ENCODE measurements at regions not wholly inside any gene's neighbourhood (a gene's known extent, or its start where the extent isn't known, plus 50 kb on each side); places are given as distances from the start of the nearest gene placed in this dataset.
"Not testable (repeated sequence)": the region's sequence is repeated elsewhere in the genome, so short reads cannot be mapped to it uniquely, and the experiment has no call there.

DNA sequence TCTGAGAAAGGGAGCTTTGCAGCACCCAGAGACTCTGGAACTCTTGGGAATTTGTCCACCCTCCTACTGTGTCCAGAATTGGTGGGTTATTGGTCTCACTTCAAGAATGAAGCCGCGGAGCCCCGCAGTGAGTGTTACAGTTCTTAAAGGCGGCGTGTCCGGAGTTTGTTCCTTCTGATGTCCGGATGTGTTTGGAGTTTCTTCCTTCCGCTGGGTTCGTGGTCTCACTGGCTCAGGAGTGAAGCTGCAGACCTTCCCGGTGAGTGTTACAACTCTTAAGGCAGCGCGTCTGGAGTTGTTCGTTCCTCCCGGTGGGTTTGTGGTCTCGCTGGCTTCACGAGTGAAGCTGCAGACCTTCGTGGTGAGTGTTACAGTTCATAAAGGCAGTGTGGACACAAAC, 824.7 kb downstream of the LRRTM4 start:
- H3K27ac ChIP-seq; H3K4me1 ChIP-seq; DNase-seq; H3K9me3 ChIP-seq; H3K36me3 ChIP-seq (ENCODE audit: low read depth, missing control alignments); intact Hi-C loops (cut with DNase I; ENCODE audit: low total_unique reads); H3K27me3 ChIP-seq: not testable (repeated sequence)
- 65 to 67% methylated on average over 17 of the region's 17 CpGs for WGBS, 2 donors
- peak overlapping the region; percentile 24 to 31 for H3K4me3 ChIP-seq

DNA sequence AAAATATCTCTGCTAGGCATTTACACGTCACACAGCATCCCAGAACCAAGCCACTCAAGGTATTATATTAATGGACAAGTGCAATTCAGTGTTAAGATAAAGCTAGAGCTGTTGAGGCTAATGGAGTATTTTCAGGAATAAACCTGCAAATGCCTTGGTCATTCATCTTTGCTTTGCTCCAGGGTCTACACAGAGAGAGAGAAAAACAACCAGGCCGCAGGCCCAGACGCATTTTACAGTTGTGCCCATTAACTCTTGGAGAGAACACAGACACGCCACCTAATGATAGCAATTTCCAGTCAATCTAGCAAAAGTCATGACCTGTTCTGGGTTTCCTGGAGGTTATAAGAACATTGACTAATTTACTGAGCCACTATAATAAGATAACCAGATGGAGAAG, 829.3 kb downstream of the LRRTM4 start:
- Histone ChIP-seq H3K36me3 (ENCODE audit: low read depth, missing control alignments) (no peaks in the 10 kb centered on the region), H3K4me3 (no peak overlapping the region), H3K27ac (no peak overlapping the region), H3K9me3 (no peaks in the 10 kb centered on the region), H3K4me1 (no peaks in the 10 kb centered on the region), H3K27me3 (no peaks in the 10 kb centered on the region)
- WGBS, 2 donors: 70 to 72% methylated on average over 4 of the region's 4 CpGs
- intact Hi-C loops (cut with DNase I; ENCODE audit: low total_unique reads): no loop called here
- DNase-seq: no peak
- TF ChIP-seq POLR2A (IDR thresholded peaks at IDR 0.05) (no peak), CTCF (IDR thresholded peaks at IDR 0.05) (no peak)

DNA sequence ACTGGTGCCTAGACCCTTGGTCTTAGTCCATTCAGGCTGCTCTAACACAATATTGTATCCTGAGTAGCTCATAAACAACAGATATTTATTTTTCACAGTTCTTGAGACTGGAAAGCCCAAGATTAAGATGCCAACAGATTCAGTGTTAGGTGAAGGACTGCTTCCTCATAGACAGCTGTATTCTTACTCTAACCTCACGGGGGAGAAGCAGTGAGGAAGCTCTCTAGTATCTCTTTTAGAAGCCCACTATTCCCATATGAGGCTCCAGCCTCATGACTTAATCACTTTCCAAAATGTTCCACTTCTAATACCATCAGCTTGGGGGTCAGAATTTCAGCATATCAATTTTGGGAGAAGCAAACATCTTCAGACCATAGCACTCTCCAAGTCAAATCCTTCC, 833.4 kb downstream of the LRRTM4 start:
- H3K27me3 ChIP-seq: no peaks in the 10 kb centered on the region
- H3K9me3 ChIP-seq: no peaks in the 10 kb centered on the region
- H3K27ac ChIP-seq: no peak overlapping the region
- no peaks in the 10 kb centered on the region for H3K36me3 ChIP-seq (ENCODE audit: low read depth, missing control alignments)
- WGBS, 2 donors: 71 to 93% methylated on average over 1 of the region's 1 CpG
- no peak overlapping the region for H3K4me3 ChIP-seq
- intact Hi-C loops (cut with DNase I; ENCODE audit: low total_unique reads): no loop called here
- no peak for DNase-seq
- H3K4me1 ChIP-seq: no peaks in the 10 kb centered on the region
- TF ChIP-seq POLR2A (IDR thresholded peaks at IDR 0.05) (no peak), CTCF (IDR thresholded peaks at IDR 0.05) (no peak)

GRCh38 chr2:76687923-76688322, 834.3 kb downstream of the LRRTM4 start:
- no peak overlapping the region for H3K27ac ChIP-seq
- H3K27me3 ChIP-seq: no peaks in the 10 kb centered on the region
- no peaks in the 10 kb centered on the region for H3K4me1 ChIP-seq
- no peaks in the 10 kb centered on the region for H3K36me3 ChIP-seq (ENCODE audit: low read depth, missing control alignments)
- DNase-seq: no peak
- no peaks in the 10 kb centered on the region for H3K9me3 ChIP-seq
- TF ChIP-seq POLR2A (IDR thresholded peaks at IDR 0.05) (no peak), CTCF (IDR thresholded peaks at IDR 0.05) (no peak)
- 92 to 94% methylated on average over 3 of the region's 3 CpGs for WGBS, 2 donors
- H3K4me3 ChIP-seq: no peak overlapping the region
- intact Hi-C loops (cut with DNase I; ENCODE audit: low total_unique reads): no loop called here

DNA sequence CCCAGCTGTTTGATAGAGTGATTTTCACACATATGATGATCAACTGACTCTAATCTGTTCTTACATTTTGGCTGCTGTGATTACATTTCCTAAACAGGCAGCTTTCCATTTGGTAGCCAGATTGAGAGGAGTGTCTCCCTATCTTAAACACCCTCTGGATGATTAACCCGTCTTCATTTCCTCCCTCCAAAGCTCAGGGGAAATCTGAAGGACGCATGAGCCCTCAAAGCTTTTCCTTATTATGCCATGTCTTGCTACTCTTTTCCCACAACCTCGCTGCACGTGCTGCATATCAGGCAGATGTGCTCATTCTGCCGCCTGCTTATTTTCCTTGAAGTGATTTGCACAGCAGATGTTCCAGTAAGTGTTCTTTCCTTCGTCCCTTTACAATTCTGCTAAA, 837.4 kb downstream of the LRRTM4 start:
- no peaks in the 10 kb centered on the region for H3K9me3 ChIP-seq
- 20% methylated on average over 6 of the region's 6 CpGs for WGBS, 2 donors
- H3K27me3 ChIP-seq: no peaks in the 10 kb centered on the region
- DNase-seq: no peak
- intact Hi-C loops (cut with DNase I; ENCODE audit: low total_unique reads): no loop called here
- no peak overlapping the region for H3K4me3 ChIP-seq
- TF ChIP-seq CTCF (IDR thresholded peaks at IDR 0.05) (no peak), POLR2A (IDR thresholded peaks at IDR 0.05) (no peak)
- H3K36me3 ChIP-seq (ENCODE audit: low read depth, missing control alignments): no peaks in the 10 kb centered on the region
- no peaks in the 10 kb centered on the region for H3K4me1 ChIP-seq
- H3K27ac ChIP-seq: no peak overlapping the region
